Adipocyte (in vitro differentiated cells): ENCODE measurements at regions not wholly inside any gene's neighbourhood (a gene's known extent, or its start where the extent isn't known, plus 50 kb on each side); places are given as distances from the start of the nearest gene placed in this dataset.
"Not testable (repeated sequence)": the region's sequence is repeated elsewhere in the genome, so short reads cannot be mapped to it uniquely, and the experiment has no call there.

Experiments used
- DNase-seq: peaks from one replicate; pipeline ENCODE4 v3.0.0-alpha.2; 2015; ENCODE audit warnings: low read depth
- H3K27me3 ChIP-seq: replicated peaks from 2 replicates; pipeline ENCODE4 v1.7.0; 2013; ENCODE audit warnings: mild to moderate bottlenecking, low read length, moderate library complexity; ENCODE audit not compliant: control insufficient read depth, insufficient read depth
- H3K36me3 ChIP-seq: 2 replicates; pipeline ENCODE4 v1.7.0; 2013; ENCODE audit warnings: low read length, mild to moderate bottlenecking, moderate library complexity; ENCODE audit not compliant: control insufficient read depth, insufficient read depth, severe bottlenecking
- H3K4me1 ChIP-seq: 2 replicates; pipeline ENCODE4 v1.7.0; 2013; ENCODE audit warnings: mild to moderate bottlenecking, low read length, moderate library complexity; ENCODE audit not compliant: control insufficient read depth, insufficient read depth
- H3K4me3 ChIP-seq: 2 replicates; pipeline ENCODE4 v1.7.0; 2013; ENCODE audit warnings: mild to moderate bottlenecking, low read length, moderate library complexity
- H3K9ac ChIP-seq: 2 replicates; pipeline ENCODE4 v1.7.0; 2013; ENCODE audit warnings: mild to moderate bottlenecking, low read length, moderate library complexity
- H3K9me3 ChIP-seq: 2 replicates; pipeline ENCODE4 v1.7.0; 2013; ENCODE audit warnings: mild to moderate bottlenecking, low read length, moderate library complexity; ENCODE audit not compliant: control insufficient read depth

DNA sequence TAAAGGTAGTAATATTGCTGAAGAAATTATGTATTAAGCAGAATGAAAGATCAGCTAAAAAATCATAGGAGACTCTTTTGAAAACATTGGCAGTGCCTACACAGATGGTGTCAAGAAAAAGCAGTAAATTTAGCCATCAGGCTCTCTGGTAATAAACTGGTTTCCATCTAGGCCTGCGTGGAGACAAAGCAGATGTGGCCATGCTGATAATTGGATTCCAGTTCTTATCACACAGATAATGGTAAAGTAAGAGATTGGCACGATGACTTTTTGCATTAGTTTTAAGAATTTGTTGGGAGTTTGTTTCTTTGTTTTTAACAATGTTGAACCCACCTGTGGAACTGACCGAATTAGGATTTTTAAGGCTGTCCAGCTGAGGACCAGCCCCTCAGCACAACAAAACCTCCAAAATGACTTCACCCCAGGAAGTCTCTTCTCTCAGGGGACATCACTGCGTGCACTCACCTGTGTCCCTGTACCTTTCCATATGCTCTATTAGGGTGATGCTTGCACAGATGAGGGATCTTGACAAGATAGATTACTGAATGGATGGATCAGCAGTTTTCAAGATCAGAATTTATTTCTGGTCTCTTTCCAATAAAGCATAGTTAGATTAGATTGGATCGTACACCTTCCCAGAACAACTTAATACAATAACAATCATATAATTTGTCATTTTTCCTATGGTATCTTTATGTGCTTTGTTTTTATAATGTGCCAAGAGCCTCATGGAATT lies 69.1 kb upstream of the DNAJC10 start:
- H3K9me3 ChIP-seq: no peaks in the 10 kb centered on the region
- DNase-seq: no peak
- no peak overlapping the region for H3K9ac ChIP-seq
- no peak overlapping the region for H3K4me3 ChIP-seq
- no peaks in the 10 kb centered on the region for H3K36me3 ChIP-seq
- H3K27me3 ChIP-seq: no peaks in the 10 kb centered on the region
- H3K4me1 ChIP-seq: no peaks in the 10 kb centered on the region

DNA sequence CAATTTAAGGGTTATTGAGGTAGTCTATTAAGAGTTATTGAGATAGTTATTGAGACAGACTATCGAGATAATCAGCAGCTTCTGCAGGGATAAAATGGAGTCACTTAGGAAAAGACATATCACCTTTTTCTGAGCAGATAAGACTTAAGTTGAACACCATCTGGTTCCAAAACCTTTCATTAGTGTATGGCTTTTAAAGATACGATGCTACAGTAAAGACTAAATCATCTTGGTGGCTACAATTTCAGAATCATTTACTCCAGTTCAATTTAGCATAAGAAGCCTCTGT lies 68.6 kb upstream of the DNAJC10 start:
- Histone ChIP-seq H3K27me3 (no peaks in the 10 kb centered on the region), H3K36me3 (no peaks in the 10 kb centered on the region), H3K9me3 (no peaks in the 10 kb centered on the region), H3K9ac (no peak overlapping the region), H3K4me1 (no peaks in the 10 kb centered on the region), H3K4me3 (no peak overlapping the region)
- DNase-seq: no peak

- Histone ChIP-seq H3K9ac (no peak overlapping the region), H3K9me3 (no peaks in the 10 kb centered on the region), H3K36me3 (no peaks in the 10 kb centered on the region), H3K27me3 (no peaks in the 10 kb centered on the region), H3K4me3 (no peak overlapping the region), H3K4me1 (no peaks in the 10 kb centered on the region)
- peak; percentile 51 for DNase-seq
Observed at GRCh38 chr2:182649316-182649715, 66.7 kb upstream of the DNAJC10 start.

DNA sequence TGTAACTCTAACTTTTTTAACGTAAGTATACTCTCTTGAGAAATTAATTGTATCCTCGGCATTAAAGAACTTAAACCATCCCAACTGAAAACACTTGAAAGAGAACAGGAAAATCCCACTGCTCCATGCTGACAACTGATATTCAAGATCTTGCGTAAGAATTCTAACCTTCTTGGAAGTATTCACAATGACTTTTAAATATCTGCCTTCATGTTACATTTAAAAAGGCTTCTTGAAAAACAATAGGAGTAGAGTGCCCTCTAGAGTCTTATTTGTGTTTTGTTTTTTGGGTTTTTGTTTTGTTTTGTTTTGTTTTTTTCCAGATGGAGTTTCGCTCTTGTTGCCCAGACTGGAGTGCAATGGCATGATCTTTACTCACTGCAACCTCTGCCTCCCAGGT lies 65.4 kb upstream of the DNAJC10 start:
- Histone ChIP-seq H3K27me3 (no peaks in the 10 kb centered on the region), H3K9ac (no peak overlapping the region), H3K9me3 (no peaks in the 10 kb centered on the region), H3K36me3 (no peaks in the 10 kb centered on the region), H3K4me1 (no peaks in the 10 kb centered on the region), H3K4me3 (no peak overlapping the region)
- DNase-seq: peak; percentile 91

- H3K27me3 ChIP-seq: no peaks in the 10 kb centered on the region
- H3K9me3 ChIP-seq: no peaks in the 10 kb centered on the region
- H3K4me3 ChIP-seq: no peak overlapping the region
- no peak for DNase-seq
- no peak overlapping the region for H3K9ac ChIP-seq
- H3K36me3 ChIP-seq: no peaks in the 10 kb centered on the region
- no peaks in the 10 kb centered on the region for H3K4me1 ChIP-seq
Observed at GRCh38 chr2:182652326-182652725, 63.7 kb upstream of the DNAJC10 start.

DNA sequence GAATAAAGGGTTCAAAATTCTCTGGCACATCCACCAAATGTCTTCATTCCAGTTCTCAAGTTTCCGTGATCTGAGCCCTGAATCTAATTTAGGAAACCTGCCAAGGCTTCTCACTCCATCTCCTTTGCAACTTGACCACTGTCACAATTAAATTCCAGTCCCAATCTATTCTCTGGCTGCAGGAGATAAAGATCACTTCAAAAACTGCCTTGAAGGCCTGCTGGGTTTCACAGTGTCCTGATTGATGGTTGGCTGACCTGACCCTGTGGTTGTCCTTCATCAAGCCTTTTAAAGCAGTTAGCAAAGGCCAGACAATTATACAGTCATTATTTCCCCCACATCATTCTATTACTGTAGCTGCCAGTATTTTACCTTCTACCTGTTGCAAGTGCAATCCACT lies 60.3 kb upstream of the DNAJC10 start:
- Histone ChIP-seq H3K36me3 (no peaks in the 10 kb centered on the region), H3K9me3 (no peaks in the 10 kb centered on the region), H3K4me1 (no peaks in the 10 kb centered on the region), H3K27me3 (no peaks in the 10 kb centered on the region), H3K4me3 (no peak overlapping the region), H3K9ac (no peak overlapping the region)
- DNase-seq: peak; percentile 26

- Histone ChIP-seq H3K4me3 (no peak overlapping the region), H3K4me1 (no peaks in the 10 kb centered on the region), H3K9ac (no peak overlapping the region), H3K27me3 (peaks cover 6% of the 10 kb centered on the region), H3K9me3 (no peaks in the 10 kb centered on the region), H3K36me3 (no peaks in the 10 kb centered on the region)
- no peak for DNase-seq
Observed at GRCh38 chr2:182664212-182664611, 51.8 kb upstream of the DNAJC10 start.

DNA sequence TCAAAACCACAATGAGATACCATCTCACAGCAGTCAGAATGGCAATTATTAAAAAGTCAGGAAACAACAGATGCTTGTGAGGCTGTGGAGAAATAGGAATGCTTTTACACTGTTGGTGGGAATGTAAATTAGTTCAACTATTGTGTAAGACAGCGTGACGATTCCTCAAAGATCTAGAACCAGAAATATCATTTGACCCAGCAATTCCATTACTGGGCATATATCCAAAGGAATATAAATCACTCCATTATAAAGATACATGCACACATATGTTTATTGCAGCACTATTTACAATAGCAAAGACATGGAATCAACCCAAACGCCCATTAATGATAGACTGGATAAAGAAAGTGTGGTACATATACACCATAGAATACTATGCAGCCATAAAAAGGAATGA lies 50.6 kb upstream of the DNAJC10 start:
- not testable (repeated sequence) for DNase-seq, H3K4me1 ChIP-seq, H3K9ac ChIP-seq, H3K9me3 ChIP-seq, H3K4me3 ChIP-seq, H3K36me3 ChIP-seq, H3K27me3 ChIP-seq
